ENCODE measurements at regions not wholly inside any gene's neighbourhood (a gene's known extent, or its start where the extent isn't known, plus 50 kb on each side); places are given as distances from the start of the nearest gene placed in this dataset.
"Not testable (repeated sequence)": the region's sequence is repeated elsewhere in the genome, so short reads cannot be mapped to it uniquely, and the experiment has no call there.

DNA sequence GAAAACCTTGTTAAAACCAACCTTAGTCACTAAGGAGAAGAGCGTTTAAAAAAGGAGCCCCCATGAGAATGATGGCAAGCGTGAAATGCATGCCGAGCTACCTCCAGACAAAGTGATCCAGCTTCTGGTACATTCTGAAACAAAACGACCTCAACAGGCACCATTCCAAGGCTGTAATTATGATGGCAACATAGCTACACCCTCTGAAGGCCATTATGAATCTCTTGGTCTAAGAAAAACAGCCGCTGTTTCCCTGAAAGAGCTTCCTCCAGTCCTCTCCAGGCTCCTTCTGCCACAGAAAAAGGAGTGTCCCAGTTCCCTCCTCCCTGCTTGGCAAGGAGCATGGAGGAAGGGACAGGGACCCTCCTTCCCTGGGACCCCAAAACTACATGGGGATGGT is 50.0 kb upstream of the ABLIM1 start:
- no peak for DNase-seq (ENCODE audit: low spot score)

DNA sequence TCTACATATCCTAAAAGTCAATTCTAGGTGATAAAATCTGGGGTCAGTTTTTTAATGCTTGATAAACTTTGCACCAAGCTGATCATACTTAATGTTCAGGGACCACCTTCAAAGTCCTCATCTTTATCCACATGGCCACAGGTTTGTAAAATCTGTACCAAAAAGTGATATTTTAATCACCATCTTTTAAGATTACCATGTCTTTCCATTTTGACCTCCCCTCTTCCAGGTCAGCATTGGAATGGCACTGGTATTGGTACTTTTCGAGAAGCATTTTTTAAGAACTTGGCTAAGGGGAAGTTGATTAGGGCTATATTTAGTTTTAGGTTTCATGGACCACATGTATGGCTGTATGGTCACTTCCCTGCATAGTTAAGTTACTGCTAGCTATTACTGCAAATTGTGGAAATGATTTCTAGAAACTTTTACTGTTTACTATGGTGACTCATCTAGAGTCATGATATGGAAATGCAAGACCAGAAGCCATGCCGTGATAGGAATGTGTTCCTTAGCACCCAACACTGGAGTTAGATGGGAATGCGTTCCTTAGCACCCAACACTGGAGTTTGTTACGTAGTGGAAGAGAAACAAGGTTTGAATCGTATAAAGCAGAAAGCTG is 50.8 kb upstream of the ABLIM1 start:
- peak; percentile 38 for DNase-seq (ENCODE audit: low spot score)

DNA sequence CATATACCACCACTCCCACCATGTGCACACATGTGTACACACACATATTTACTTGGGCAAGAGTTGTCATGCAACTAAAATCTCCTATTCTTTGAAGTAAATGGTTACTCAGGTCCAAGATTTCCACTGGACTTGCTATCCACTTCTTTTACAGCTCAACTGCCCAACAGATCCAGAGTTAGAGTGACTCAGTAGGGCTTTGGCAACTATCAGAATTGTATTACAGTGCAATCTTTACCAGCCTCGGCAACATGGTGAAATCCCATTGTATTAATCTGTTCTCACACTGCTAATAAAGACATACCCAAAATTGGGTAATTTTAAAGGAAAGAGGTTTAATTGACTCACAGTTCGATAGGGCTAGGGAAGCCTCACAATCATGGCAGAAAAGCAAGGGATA is 51.9 kb upstream of the ABLIM1 start:
- DNase-seq (ENCODE audit: low spot score) = no peak

DNA sequence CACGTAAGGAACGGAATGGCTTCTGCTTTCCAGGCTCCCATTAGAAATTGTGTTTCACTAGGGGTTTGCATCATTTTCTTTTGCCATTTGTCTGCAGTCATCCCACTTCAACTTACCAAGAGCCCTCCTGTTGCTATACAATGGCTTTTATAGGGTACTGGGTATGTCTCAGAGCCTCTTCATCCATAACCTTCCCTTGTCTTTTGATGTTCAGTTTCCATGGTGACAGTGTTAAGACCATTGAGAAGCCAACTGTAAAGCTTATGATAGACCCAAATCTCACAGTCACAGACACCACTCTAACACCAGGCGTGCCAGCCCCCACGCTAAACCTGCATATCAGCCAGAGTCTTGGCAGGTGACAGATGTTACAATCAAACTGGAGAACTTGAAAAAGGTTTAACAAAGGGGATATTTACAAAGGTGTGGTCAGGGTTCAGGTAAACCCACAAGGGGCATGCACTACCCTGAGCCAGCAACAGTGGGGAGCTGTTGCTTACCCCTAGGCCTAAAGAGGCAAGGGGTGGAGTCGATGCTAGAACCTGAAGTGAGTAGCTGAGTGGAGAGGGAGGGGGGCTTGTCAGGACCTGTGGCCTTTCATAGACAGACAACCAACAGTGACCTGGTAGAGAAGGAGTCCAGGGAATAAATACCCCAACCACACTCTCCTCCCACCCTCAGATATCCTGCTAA is 53.2 kb upstream of the ABLIM1 start:
- no peak for DNase-seq (ENCODE audit: low spot score)

DNA sequence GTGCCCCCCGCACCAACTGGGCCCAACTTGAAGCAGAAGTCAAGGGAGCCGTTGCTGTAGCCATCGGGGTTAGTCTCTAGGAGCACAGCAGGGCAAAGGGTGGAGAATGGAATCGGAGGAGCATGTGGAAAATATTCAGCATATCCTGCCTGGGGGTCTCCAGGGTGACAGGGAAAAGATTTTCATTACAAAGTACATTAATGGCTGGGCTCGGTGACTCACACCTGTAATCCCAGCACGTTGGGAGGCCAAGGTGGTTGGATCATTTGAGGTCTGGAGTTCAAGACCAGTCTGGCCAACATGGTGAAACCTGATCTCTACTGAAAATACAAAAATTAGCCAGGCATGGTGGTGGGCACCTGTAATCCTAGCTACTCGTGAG is 53.8 kb upstream of the ABLIM1 start:
- DNase-seq (ENCODE audit: low spot score) = no peak

DNA sequence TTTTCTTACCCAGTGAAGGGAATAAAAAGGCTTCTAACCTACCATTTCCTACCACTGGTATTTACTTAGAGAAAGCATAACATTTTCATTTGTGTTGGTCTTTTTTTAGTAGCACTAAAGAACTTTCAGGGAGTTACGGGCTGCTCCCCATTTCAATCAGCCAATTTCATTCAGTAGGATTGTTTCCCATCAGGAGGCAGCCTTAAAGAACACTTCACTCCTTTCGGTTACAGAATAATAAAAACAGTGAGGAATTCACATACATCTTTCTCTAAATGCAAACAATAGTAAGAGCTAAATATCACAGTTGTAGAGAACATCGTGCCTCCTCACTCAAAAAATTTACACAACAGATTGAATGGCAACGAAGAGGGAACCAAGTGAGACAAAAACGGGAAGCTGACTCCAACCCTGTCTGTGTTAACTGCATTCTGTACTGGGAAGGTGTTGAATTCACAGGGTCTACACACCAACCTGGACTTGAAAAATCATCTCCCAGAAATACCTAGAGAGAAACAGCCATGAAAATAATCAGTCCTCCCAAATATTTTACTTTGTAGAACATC is 55.5 kb upstream of the ABLIM1 start:
- no peak for DNase-seq (ENCODE audit: low spot score)

DNA sequence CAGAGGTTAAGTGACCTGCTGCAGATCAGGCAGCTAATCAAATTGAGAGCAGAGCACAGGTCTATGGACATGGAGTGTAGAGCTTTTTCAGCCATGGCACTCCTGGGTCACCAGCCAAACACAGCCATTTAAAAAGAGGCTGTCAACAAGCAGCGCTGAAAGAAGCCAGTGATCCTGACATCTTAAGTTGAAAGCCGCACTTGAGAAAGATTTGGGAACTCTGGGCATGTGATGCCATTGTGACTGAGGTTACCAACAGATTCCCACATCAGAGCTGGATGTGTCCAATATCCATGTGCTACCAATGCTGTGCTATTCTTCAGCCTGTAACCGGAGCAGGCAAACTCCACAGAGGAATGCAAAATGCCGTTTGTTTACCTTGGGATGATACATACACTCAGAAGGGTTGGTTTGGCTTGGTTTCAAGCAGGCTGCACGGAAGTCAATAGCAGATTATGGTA is 56.2 kb upstream of the ABLIM1 start:
- no peak for DNase-seq (ENCODE audit: low spot score)

DNA sequence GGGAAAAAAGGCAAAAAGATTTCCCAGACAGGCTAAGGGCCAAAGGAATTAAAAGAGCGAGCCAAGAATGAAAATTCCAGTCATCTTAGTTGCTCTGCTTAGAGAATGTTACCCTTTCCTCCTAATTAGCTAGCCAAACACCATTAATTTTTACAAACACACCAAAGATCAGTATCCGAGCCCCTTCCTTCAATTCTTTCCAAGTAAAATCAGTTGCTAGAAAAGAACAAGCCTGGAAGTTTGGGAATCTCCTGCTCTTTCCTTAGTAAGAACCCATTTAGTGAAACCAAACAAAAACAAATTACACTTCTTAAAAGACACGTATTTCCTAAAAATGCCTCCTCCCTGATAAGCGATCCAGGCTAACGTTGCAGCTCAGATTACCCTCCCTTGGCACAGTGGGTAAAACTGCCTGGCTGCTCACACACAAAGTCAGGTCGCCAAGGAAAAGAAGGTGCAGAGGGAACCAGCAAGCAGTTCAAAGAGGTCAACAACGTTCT is 57.1 kb upstream of the ABLIM1 start:
- DNase-seq (ENCODE audit: low spot score) = no peak

DNA sequence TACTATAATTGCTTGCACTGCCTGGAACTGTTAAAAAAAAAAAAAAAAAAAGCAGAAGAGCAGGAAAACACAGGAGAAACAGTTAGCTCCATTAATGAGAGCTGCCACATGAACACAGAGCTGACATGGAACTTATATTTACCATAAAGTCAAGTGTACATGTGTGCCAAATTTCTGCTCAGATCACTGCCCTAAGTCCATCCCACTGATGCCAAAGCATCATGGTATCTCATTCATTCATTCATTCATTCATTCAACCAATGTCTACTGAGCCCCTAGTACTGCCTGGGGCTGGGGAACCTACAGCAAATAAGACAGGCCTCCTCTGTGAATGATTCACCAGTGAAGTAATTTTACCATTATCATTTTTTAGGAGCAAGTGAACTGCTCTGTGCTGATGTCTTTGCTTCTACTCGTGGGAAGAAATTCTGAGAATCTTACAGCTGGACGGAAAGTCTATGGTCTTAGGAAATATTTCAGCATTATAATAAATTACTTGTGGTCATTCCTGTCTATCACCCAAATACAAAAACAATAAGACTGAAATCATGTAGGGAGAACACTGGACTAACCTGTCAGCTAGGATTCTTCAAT is 58.8 kb upstream of the ABLIM1 start:
- DNase-seq (ENCODE audit: low spot score) = no peak

DNA sequence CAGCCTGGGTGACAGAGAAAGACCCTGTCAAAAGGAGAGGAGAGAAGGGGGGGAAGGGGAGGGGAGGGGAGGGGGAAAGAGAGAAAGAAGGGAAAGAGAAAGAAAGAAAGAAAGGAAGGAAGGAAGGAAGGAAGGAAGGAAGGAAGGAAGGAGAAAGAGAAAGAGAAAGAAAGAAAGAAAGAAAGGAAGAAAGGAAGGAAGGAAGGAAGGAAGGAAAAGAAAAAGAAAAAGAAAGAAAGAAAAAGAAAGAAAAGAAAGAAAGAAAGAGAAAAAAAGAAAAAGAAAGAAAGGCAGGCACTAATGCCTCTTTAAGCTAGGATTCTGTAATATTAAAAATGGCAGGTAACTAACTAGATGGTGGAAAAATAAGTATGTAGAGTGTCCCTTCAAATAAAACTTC is 59.8 kb upstream of the ABLIM1 start:
- DNase-seq (ENCODE audit: low spot score) = not testable (repeated sequence)

DNA sequence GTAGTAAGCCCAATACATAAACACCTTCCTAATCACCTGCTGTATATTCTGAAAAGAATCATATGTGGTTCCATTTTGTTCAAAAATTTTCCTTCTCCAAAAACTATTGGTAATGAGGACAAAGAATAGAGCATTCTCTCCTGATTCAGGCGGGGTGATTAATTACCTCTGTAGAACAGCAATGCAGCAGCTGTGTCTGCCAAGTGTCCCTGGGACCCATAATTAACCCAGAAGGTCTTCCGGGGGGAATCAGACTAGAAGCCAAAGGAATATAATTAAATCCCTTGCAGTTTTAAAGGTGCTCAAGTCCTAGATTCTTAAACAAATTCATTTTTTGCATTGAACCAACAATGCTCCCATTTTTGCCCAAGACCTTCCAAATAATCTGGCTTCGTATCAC is 60.3 kb upstream of the ABLIM1 start:
- no peak for DNase-seq (ENCODE audit: low spot score)

DNA sequence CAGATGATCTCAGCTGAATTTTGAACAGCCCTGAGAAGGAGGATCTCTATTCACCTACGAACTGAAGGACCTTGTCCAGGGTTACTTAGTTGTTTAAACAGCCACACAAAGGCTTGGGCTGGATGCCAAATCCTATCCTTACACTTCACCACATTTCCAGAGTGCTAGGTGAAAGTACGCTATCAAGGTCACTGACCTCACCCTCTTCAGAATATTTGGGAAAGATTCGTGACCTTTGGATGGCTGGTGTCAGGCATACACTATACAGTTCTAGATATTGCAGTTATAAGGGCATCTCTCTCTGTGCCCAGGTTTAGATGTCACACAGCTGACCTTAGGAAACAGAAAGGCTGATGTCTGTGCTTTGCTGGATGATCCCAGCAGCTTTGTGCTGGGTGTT is 61.2 kb upstream of the ABLIM1 start:
- no peak for DNase-seq (ENCODE audit: low spot score)

DNA sequence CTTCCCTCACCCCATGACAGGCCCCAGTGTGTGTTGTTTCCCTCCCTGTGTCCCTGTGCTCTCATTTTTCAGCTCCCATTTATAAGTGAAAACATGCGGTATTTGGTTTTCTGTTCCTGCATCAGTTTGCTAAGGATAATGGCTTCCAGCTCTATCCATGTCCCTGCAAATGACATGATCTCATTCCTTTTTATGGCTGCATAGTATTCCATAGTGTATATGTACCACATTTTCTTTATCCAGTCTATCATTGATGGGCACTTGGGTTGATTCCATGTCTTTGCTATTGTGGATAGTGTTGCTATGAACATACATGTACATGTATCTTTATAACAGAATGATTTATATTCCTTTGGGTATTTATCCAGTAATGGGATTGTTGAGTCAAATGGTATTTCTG is 61.9 kb upstream of the ABLIM1 start:
- DNase-seq (ENCODE audit: low spot score) = not testable (repeated sequence)

DNA sequence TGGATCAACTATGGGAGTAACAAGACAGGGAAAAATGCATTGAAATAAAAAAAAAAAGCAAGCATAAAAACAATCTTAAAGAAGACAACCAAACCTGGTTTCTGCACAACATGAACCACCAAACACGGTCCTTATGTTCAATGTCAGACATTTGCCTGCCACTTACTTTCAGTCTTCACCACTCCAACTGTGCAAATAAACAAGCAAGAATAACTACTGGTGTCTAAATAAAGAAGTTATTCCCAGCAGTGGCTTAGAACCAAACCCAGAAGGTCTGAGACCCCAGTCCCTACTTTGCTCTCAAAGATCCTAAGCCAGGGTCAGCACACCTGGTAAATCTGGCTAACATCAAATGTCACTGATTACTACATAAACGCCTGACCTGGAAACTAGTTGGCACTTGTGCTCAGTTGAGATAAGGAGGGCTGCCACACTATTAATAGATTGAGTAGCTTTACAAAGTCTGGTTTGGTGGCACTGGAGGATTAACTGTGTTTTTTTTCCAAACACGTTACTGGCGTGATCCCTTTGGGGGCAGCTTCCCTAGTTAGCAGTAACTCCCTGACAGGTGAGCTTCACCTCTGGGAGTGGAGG is 62.7 kb upstream of the ABLIM1 start:
- no peak for DNase-seq (ENCODE audit: low spot score)

DNA sequence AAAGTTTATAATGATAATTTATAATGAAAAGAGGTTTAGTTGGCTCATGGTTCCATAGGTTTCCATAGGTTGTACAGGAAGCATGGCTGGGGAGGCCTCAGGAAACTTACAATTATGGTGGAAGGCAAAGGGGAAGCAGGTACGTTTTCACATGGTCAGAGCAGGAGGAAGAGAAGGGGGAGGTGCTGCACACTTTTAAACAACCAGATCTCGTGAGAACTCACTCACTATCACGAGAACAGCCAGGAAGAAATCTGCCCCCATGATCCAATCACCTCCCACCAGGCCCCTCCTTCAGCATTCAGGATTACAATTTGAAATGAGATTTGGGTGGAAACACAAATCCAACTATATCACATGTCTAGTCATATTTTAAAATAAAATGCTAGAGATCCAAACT is 64.1 kb upstream of the ABLIM1 start:
- not testable (repeated sequence) for DNase-seq (ENCODE audit: low spot score)

DNA sequence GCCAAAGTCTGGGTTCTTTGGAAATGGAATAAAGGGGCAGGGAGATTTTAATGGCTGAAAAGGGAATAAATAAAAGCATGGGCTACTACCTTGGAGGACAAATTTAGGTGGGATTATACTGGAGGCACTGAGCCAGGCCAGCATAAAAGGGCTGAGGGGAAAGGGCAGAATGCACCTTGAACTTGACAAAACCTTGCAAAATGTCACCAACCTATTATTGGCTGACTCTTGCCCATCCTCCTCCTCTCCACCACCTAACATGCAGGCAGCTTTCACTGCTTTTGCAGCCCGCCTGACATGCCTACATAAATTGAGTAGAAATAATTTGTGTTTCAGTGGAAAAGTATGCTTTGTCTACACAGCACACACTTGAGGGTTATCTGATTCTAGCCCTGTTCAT is 65.3 kb upstream of the ABLIM1 start:
- no peak for DNase-seq (ENCODE audit: low spot score)

DNA sequence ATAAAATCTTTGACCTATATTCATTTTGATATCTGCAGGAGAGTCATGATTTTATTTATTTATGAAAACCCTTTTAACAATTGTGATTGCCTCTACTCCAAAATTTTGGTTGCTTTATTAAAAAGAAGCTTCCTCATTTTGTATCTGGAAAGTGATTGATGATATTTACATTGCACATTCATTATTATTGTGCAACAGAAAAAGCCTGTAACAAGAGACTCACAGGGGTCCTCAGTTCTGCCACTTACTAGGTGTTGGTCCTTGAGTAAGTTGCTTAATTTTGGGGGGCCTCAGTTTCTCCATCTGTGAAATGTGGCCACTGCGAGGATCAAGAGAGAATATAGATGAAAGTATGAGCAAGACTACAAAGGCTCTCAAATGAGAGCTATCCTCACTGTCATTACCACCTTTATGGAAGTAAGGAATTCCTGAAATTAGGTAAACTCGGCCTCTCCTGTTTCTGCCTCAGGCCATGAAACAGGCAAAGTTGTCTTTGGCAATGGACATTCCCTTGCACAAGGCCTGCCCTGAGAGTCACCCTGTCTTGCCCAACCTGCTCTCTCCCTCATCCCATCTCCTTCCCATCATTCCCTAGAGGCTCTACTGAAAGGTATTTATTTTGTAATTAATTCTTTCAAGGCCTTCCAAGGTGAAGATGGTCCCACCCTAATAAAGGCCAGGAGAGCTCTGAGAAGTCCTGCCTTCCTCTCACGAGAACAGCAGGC is 66.1 kb upstream of the ABLIM1 start:
- DNase-seq (ENCODE audit: low spot score) = no peak

DNA sequence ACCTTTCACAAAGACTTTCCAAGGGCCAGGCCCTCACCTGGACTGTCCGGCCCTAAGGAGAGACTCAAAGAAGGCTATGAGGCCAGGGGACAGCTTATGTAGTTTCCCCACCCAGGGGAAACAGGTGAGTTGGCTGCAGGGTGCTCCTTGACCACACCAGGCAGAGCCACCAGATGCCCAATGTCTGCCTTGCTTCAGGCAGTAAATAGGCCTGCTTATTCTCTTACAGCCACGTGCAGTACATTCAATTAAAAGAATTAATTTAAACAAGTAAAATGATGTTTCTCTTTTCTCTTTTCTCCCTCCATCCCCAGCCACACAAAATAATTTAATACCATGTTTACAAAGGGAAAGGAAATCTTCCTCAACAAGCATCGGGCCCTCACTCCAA is 66.6 kb upstream of the ABLIM1 start:
- no peak for DNase-seq (ENCODE audit: low spot score)

DNA sequence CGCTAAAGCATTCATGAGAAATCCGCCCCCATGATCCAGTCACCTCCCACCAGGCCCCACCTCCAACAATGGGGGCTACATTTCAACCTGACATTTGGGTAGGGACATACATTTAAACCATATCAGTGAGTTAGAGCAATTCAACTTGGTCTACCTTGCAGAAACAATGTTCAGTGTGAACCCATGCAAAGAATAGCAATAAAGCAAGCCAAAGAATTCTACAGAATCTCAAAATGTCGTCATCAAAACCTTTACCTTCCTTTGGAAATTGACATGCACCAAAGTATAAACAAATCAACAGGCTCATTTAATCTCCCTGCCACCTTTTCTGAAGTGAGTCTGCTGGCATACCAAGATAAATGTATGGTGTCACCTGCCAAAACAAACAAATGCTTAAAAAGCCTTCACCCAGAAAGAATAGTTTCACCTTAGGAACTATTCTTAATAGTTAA is 68.8 kb upstream of the ABLIM1 start:
- DNase-seq (ENCODE audit: low spot score) = no peak

DNA sequence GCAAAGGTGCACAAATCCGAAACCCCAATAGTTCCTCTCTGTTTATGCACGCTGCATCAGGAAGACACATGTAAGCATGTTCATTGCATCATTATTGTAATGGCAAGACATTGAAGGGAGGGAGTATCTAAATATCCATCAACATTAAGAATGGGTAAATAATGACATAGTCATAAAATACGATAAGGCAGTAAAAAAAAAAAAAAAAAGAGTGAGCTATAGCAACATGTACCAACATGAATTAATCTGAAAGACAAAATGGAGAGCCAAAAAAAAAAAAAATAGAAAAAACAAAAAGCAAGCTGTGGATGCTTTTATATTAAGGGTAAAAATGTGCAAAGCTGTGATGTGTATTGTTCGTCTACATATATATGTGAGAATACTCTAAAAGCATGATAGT is 70.2 kb upstream of the ABLIM1 start:
- DNase-seq (ENCODE audit: low spot score) = no peak

DNA sequence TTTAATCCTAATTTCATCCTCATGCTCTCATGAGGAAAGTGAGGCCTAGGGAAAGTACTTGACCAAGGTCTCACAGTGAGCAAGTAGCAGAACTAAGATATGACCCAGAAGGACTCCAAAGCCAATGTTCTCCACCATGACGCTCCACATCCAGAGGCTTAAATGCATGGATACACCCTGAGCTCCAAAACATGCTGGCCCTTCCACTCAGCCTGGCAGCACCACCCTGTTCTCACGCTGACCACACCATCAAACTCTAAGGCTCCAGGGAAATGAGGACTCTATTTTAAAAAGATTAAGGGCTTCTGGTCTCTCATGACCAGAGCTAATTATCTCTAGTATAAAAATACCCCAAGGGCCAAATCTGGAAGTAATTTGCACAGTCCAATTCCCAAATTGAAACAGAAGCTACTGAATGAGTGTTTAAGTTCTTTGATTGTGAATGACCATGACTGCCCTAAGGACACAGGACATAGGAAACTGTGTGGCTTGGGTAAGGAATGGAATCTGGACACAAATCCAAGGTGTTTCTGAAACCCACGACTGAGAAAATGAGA is 71.1 kb upstream of the ABLIM1 start:
- no peak for DNase-seq (ENCODE audit: low spot score)

DNA sequence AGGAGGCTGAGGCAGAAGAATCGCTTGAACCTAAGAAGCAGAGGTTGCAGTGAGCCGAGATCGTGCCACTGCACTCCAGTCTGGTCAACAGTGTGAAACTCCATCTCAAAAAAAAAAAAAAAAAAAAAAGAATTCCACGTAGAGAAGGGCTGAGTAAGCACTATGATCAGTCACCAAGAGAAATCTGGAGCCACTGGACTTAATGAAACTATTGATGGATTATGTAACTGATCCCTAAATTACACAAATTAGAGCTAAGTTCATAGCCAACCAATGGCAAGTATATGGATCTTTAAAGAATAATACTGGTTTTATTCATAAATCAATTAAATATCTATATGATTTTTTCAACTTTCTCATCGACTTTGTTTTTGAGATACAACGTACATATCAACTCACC is 72.2 kb upstream of the ABLIM1 start:
- no peak for DNase-seq (ENCODE audit: low spot score)
